ENCODE measurements at regions not wholly inside any gene's neighbourhood (a gene's known extent, or its start where the extent isn't known, plus 50 kb on each side); places are given as distances from the start of the nearest gene placed in this dataset.

- peaks cover 0 to 3% of the 10 kb centered on the region in 2 experiments; a peak in 2 of 4 replicates for H3K4me1 ChIP-seq (ENCODE audit: control insufficient read depth in 1 of 2, insufficient read depth in 2 of 2, low read depth in 1 of 2, low read length in 1 of 2)
- WGBS (ENCODE audit: low lambda C conversion rate) = 34% methylated on average over 6 of the region's 6 CpGs
- H4K20me1 ChIP-seq (ENCODE audit: insufficient read depth) = no peaks in the 10 kb centered on the region
- H3K27ac ChIP-seq (ENCODE audit: low read depth in 2 of 2, low read length in 1 of 2) = no peak overlapping the region
- ChIA-PET POLR2A (no interaction called here), CTCF (no interaction called here)
- H3K9me3 ChIP-seq = no peaks in the 10 kb centered on the region
- no peaks in the 10 kb centered on the region for H3F3A ChIP-seq (replicated peaks; ENCODE audit: insufficient read depth)
- no peaks in the 10 kb centered on the region for H3K79me2 ChIP-seq (ENCODE audit: insufficient read depth)
- H3K27me3 ChIP-seq (ENCODE audit: insufficient read depth) = no peaks in the 10 kb centered on the region
- TF ChIP-seq RFX5 (IDR thresholded peaks at IDR 0.05; ENCODE audit: low read length) = no peak
- no peak for TF ChIP-seq MAX (IDR thresholded peaks at IDR 0.05; ENCODE audit: low read depth)
- no peak for TF ChIP-seq USF1 (IDR thresholded peaks at IDR 0.05; ENCODE audit: borderline replicate concordance, low read depth)
- no peak for TF ChIP-seq TCF12 (IDR thresholded peaks at IDR 0.05)
- no peak for TF ChIP-seq ELF1 (IDR thresholded peaks at IDR 0.05)
- TF ChIP-seq CHD2 (IDR thresholded peaks at IDR 0.05; ENCODE audit: low read length, partially characterized antibody) = no peak
- TF ChIP-seq GATA2 (CRISPR knock-in tag; IDR thresholded peaks at IDR 0.05) = no peak
- TF ChIP-seq RXRA (IDR thresholded peaks at IDR 0.05; ENCODE audit: borderline replicate concordance, low read depth) = no peak
- no peak for TF ChIP-seq NFIC (IDR thresholded peaks at IDR 0.05; ENCODE audit: borderline replicate concordance)
- TF ChIP-seq PBX3 (IDR thresholded peaks at IDR 0.05) = no peak
- TF ChIP-seq FOSL2 (IDR thresholded peaks at IDR 0.05; ENCODE audit: borderline replicate concordance, low read depth) = no peak
- TF ChIP-seq JUND (IDR thresholded peaks at IDR 0.05) = no peak
- no peak for TF ChIP-seq TEAD4 (IDR thresholded peaks at IDR 0.05; ENCODE audit: borderline replicate concordance, insufficient read depth)
- TF ChIP-seq RCOR1 (IDR thresholded peaks at IDR 0.05; ENCODE audit: low read length) = no peak
- H3K9ac ChIP-seq = no peak overlapping the region
- H2AFZ ChIP-seq (ENCODE audit: low read depth) = no peak overlapping the region
- H3K4me2 ChIP-seq = no peak overlapping the region
- H3K4me3 ChIP-seq (ENCODE audit: low read depth in 2 of 2, low read length in 1 of 2) = no peak overlapping the region
- H3K36me3 ChIP-seq (replicated peaks in 1 of 2; ENCODE audit: control insufficient read depth in 1 of 2, insufficient read depth in 2 of 2, low read length in 1 of 2) = no peaks in the 10 kb centered on the region
- H3K9me2 ChIP-seq = no peaks in the 10 kb centered on the region
- no peak for DNase-seq
These were observed 322.2 kb upstream of the HS6ST1 start for GRCh38 chr2:128640845-128641360.

GRCh38 chr2:128641421-128642080 is 322.9 kb upstream of the HS6ST1 start:
- H4K20me1 ChIP-seq (ENCODE audit: insufficient read depth) = no peaks in the 10 kb centered on the region
- H3K27me3 ChIP-seq (ENCODE audit: insufficient read depth) = no peaks in the 10 kb centered on the region
- H3K36me3 ChIP-seq (replicated peaks in 1 of 2; ENCODE audit: control insufficient read depth in 1 of 2, insufficient read depth in 2 of 2, low read length in 1 of 2) = no peaks in the 10 kb centered on the region
- no peaks in the 10 kb centered on the region for H3K9me2 ChIP-seq
- H3K4me2 ChIP-seq = no peak overlapping the region
- no peak overlapping the region for H2AFZ ChIP-seq (ENCODE audit: low read depth)
- H3K79me2 ChIP-seq (ENCODE audit: insufficient read depth) = no peaks in the 10 kb centered on the region
- POLR2A ChIA-PET = no interaction called here
- whole genome bisulfite sequencing (ENCODE audit: low lambda C conversion rate) = 29% methylated on average over 5 of the region's 11 CpGs
- no peak for TF ChIP-seq SIN3A (IDR thresholded peaks at IDR 0.05; ENCODE audit: borderline replicate concordance, low read depth, low read length)
- no peak for TF ChIP-seq EP300 (IDR thresholded peaks at IDR 0.05; ENCODE audit: borderline replicate concordance in 1 of 2, low read depth in 1 of 2, low read length in 1 of 2)
- TF ChIP-seq MEF2A (IDR thresholded peaks at IDR 0.05; ENCODE audit: borderline replicate concordance, low read depth) = no peak
- TF ChIP-seq FOXJ3 (CRISPR knock-in tag; IDR thresholded peaks at IDR 0.05) = no peak
- no peak for TF ChIP-seq GABPA (IDR thresholded peaks at IDR 0.05; ENCODE audit: low read depth)
- TF ChIP-seq CTCF (IDR thresholded peaks at IDR 0.05) = no peak
- no peak for TF ChIP-seq FOSL2 (IDR thresholded peaks at IDR 0.05; ENCODE audit: borderline replicate concordance, low read depth)
- TF ChIP-seq FOXM1 (IDR thresholded peaks at IDR 0.05; ENCODE audit: low read depth) = no peak
- TF ChIP-seq YY1 (IDR thresholded peaks at IDR 0.05; ENCODE audit: low read depth) = no peak
- no peak for TF ChIP-seq RCOR1 (IDR thresholded peaks at IDR 0.05; ENCODE audit: low read length)
- no peak for TF ChIP-seq ZBTB33 (IDR thresholded peaks at IDR 0.05; ENCODE audit: borderline replicate concordance, low read depth)
- TF ChIP-seq TEAD4 (IDR thresholded peaks at IDR 0.05; ENCODE audit: borderline replicate concordance, insufficient read depth) = no peak
- TF ChIP-seq RFX5 (IDR thresholded peaks at IDR 0.05; ENCODE audit: low read length) = no peak
- TF ChIP-seq ELF1 (IDR thresholded peaks at IDR 0.05) = no peak
- no peak for TF ChIP-seq TCF12 (IDR thresholded peaks at IDR 0.05)
- TF ChIP-seq GATA2 (CRISPR knock-in tag; IDR thresholded peaks at IDR 0.05) = no peak
- TF ChIP-seq POLR2AphosphoS5 (IDR thresholded peaks at IDR 0.05; ENCODE audit: low read depth, low read length) = no peak
- CTCF ChIA-PET = no interaction called here
- no peaks in the 10 kb centered on the region for H3K9me3 ChIP-seq
- H3K27ac ChIP-seq (ENCODE audit: low read depth in 2 of 2, low read length in 1 of 2) = no peak overlapping the region
- no peak overlapping the region for H3K4me3 ChIP-seq (ENCODE audit: low read depth in 2 of 2, low read length in 1 of 2)
- peaks cover 0 to 3% of the 10 kb centered on the region in 2 experiments; a peak in 2 of 4 replicates for H3K4me1 ChIP-seq (ENCODE audit: control insufficient read depth in 1 of 2, insufficient read depth in 2 of 2, low read depth in 1 of 2, low read length in 1 of 2)
- DNase-seq = no peak
- no peak overlapping the region for H3K9ac ChIP-seq
- H3F3A ChIP-seq (replicated peaks; ENCODE audit: insufficient read depth) = no peaks in the 10 kb centered on the region

Data from SK-N-SH (cell line).